Mesenteric fat pad (tissue), 1 donor: ENCODE measurements at regions not wholly inside any gene's neighbourhood (a gene's known extent, or its start where the extent isn't known, plus 50 kb on each side); places are given as distances from the start of the nearest gene placed in this dataset.

Experiments
- DNase-seq: peaks from one replicate; pipeline ENCODE4 v3.0.0-alpha.2; 2020; ENCODE audit warnings: low spot score
- donor health status: DM: yes; HTN: yes; CAD: no.

DNA sequence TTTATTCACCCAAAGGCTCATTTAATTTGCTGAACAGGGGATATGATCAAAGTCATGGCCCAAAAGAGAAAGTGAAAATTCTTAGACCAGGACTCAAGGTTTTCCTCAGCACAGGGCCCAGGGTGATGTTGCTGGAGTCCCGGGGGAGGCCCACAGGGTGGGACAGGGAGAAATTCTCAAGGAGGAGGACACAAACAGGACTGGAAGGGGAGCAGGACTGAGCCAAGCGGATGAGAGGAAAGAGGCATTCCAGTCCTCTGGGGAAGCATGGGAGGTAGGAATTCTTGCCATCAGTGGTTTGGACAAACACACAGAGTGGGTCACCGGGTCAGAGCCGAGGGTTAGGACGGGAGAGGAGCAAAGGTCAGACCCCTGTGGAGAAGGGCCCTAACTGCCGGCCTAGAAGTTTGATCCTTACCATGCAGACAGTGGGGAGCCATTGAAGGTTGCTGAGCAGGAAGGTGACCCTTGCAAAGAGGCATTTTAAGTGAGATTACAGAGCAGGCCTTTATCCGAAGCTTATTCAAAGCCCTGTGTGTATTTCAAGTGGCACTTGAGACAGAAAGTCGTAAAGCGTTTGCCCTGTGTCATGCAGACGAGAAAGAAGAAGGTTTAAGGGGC, 68.4 kb upstream of the PTGR2 start:
- no peak for DNase-seq

DNA sequence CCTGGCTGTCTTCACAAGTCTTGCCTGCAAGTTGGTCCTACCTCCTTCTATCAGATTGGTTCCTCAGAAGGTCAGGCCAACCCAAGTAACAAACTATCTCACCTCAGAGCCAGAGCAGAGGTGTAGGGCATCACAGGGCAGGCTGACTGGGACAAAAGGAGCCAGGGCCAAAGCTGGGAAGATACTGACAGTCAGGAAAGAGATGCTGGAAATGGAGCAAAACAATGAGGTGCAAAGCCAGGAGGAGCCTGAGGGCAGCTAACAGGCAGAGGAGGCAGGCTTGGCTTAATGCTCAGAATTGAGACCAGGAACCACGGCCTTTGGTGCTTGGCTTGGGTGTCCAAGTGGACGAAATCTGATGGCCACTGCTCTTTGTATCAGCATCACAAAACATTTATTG, 68.4 kb upstream of the PNMA1 start:
- DNase-seq, result no peak

DNA sequence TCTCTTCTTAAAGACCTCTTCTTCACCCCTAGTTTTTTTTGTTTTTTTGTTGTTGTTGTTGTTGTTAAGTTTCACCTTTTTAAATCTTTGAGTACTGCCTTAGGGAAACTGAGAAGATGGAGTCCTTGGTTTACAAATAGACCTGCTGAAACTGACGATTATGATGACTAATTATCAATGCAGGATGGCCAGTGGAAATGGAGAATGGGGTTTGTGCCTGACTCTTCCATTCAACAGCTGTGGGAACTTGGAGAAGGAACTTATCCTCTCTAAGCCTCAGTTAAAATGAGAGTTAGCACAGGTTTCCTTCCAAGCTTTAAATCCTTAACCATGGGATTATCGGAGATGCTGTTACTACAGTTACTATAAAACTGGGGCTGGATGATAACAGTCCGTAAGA, 66.7 kb upstream of the PNMA1 start:
- no peak for DNase-seq

DNA sequence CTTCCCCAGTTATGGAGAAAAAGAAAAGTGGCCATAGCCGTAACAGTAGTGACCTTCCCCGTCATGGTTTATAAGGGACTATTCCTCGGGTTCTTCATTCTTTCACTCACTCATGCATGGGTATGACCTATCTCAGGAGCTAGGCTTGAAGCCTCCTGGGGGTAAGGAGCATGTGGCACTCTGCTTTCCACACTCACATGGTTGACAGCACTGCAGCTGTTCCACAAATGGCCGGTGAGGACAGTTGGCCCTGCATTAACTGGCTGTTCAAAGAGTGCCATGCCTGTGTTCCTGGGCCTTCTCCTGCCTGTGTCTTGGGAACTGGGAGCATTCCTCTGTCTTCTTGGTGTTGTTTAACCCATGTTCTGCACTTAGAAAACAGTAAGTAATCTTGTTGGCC, 66.2 kb upstream of the PNMA1 start:
- no peak for DNase-seq

DNA sequence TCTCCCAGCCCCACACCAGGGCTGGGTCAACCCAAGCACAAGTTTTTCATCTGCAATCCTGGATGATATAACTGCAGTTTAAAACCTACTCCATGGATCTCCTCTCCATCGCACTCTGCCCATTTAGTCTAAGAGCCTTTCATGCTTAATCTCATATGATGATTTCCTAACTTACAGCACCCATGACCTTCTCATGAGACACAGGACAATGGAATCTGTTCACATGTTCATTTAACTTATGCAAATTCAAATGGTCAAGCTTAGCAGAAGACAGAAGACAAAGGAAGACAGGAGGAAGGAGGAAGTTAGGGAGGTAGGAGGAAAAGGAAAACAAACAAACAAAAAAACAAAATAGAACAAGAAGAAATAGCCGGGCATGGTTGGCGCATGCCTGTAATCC, 64.6 kb upstream of the PNMA1 start:
- no peak for DNase-seq

DNA sequence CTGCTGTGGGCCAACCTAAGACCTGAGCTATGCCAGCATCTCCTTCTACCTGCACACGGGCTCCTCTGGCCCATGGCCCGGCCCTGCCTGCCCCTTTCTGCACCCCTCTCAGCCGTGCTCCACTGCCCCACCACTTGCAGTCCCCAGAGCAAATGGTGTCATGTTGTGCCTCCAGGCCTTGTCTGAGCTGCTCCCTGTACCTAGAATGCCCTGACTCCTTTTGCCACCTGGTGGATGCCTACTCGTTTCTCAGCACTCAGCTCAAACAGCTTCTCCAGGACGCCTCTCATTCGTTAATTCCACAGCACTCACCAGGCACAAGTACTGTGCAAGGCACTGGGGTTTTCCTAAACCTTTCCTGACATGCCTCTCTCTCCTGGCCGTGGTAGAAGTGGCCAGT, 63.2 kb upstream of the PNMA1 start:
- DNase-seq, result no peak

DNA sequence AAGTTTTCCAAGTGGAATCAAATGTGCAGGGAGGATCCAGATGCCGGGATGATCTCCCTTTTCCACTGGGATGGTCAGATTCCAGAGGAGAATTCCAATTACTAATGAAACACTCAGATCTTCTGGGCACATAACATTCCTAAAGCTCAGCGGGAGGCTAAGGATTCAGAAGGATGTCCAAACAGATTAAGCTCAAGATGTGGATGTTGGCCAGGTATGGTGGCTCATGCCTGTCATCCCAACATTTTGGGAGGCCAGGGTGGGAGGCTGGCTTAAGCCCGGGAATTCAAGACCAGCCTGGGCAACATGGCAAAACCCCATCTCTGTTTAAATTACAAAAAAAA, 62.0 kb upstream of the PNMA1 start:
- no peak for DNase-seq

DNA sequence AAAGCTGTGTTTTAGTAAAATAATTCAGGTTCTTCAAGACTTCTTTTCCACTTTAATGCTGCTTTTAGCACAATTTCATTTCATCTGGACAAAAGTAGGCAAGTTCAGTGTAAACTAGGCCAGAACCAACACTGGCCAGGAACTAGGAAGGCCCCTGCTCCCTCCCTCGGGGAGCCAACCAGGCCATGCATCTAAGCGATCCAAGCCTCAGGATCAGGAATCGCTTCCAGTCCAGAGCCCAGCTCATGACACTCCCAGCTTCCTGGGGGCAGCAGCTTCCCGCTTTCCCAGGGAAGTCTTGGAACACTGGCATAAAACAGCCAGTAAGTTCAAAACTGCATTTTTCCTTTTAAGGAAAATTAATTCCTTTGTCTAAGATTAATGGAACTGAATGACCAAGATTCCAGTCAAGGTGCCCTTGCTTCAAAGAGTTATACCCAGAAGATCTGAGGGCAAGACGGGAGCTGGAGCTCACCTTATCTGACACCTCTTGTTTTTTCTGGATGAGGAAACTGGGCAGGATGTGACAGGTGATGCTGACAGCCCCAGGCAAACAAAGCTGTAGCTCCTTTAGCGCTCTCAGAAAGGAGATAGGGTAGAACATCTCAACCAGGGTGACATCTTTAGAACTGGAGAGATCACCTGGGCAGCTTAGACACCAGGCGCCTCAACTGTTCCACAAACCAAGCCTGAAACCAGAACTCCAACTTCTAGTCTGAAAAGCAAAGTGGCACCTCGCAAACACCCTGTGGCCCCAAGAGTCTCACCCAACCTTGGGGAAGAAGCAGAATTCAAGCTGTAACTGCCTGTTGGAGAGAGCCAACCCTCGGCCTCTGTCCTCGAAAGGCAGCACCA, 61.4 kb upstream of the PNMA1 start:
- DNase-seq, result no peak

DNA sequence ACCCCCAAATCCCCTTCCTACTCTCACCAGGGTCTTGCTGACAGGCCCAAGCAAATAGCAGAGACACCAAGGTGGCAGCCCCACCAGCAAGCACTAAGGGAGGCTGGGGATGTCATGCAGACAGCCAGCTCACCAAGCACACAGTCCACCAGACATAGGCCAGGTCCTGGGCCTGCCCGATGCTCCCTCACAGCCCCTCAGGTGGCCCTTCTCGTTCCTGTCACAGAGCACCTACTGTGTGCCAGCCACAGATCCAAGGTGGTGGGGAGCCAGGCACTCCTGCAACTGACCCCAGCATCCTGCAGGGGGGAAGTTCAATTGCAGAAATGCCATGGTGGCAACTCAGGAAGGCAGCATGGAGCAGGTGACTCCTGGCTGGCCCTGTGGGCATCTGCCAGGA, 60.5 kb upstream of the PNMA1 start:
- DNase-seq, result no peak

DNA sequence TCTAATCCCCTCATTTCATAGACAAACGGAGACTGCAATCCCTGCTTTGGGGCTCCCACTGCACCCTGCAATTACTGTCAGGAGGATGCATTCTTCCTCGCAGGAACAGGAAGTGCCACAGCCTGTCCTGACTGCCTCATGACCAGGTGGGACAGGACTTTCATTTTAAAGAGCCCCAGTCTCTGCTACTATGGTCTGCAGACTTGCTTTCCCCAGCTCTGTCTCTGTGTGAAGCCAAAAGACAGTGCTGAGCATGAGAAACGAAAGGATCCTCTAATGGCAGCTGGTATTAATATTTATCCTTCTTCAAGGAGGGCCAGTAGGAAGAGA, 60.0 kb upstream of the PNMA1 start:
- no peak for DNase-seq

DNA sequence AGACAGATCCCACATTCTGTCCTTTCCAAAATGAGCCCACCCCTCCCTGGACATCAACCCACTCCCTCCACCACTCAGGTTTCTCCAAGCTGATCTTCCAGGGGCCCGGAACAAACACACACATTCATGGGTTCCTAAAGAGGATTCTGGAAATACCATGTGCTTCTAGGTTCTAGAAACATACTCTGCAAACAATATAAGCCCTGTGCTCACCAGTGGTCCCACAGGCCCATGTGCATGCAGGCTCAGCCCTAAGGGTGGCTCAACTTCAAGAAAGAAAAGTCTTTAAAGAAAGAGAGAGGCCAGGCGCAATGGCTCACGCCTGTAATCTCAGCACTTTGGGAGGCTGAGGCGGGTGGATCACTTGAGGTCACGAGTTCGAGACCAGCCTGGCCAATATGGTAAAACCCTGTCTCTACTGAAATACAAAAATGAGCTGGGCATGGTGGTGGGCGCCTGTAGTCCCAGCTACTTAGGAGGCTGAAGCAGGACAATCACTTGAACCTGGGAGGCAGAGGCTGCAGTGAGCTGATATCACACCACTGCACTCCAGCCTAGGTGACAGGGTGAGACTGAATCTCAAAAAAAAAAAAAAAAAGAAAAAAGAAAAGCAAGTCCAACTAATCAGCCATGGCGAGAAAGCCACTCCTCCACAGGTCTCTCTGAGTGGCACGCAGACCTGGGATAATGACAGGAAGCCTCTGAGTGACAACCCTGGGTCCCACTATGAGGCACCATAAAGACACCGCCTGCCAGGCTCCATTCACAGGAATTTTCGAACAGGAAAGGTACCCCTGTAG, 59.5 kb upstream of the PNMA1 start:
- DNase-seq, result peak; percentile 47

DNA sequence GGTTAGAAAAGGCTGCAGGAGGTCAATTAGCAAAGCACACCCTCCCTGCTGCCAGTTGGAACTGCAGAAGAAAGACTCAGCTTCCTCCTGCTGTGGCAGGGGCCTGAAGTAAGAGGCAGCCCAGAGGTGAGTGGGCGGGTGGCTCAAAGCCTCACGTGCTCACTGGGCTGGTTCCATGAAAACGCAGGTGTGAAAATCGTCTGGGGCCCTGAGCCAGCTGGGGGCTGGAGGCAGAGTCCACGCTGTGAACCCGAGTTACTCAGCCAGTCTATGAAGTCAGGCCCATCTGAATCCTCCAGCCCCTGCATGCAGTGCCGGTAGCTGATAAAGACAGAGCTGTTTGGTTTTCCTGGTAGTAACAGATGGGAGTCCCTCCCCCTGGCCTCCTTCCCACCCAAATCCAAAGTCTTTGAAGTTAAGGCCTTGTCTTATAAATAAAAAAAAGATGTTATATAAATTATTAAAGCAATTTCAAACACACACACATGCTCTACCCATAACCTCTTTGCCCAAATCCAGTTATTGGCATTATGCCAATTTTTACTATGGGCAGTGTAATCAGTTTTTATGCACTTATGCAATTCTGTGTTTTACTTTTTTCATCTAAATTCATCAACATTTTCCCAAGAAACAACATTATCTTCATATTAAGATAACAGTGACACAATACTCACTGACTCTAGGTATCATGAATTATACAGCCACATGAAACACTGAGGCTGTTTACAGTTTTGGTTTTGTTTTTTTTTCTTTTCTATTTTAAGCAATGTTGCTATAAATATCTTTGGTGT, 57.9 kb upstream of the PNMA1 start:
- no peak for DNase-seq

DNA sequence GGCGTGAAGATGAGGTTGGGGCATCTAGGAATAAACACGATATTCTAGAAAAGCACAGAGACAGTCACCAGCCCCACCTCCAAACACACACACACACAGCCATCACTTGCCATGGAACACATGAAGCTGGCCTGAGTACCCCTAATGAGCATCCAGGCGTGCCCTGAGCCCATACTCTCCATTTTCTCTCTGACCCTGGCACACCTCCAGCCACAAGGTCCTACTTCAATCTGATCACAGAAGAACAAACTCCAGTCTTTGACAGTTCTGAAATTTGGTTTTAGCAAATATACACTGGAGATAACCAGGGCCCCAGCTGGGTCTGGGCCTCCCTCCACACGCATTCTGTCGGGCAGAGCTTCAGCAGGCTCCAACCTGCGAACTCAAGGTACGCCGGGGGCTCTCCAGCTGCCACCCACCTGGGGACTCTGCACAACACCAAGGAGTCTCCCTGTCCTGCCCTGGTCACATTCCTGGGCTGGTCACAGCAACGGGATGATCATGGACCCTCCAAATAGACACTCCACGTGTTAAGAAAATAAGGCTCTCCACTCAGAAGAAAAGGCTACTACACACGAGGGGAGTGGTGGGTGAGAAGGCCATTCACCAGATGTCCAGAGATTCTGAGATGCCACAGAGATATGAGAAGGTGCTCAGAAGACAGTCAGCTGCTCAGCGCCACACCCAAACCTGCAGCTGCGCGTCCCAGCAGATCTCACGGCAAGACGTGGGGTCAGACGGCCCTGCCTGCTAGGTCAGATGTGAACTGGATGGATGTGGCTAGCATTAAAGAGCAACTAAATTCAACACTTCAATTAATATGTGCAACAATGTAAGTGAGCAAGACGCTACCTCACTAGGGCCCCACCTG, 57.0 kb upstream of the PNMA1 start:
- DNase-seq, result no peak

DNA sequence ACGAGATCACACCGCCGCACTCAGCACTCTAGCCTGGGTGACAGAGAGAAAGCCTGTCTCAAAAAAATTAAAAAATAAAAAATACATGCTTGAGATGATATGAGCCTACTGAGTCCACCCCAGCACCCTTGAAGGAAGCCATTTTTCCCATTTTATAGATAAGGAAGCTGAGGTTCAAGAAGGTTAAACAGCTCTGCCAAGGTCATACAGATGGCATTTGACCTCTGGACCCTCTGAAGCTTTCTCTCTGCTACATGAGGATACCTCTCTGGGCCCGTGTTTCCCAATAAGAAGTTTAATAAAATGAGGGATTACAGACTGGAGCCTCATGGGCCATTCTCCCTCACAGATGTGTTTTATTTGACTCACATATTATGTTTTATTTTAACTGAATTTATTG, 53.9 kb upstream of the PNMA1 start:
- DNase-seq, result no peak

DNA sequence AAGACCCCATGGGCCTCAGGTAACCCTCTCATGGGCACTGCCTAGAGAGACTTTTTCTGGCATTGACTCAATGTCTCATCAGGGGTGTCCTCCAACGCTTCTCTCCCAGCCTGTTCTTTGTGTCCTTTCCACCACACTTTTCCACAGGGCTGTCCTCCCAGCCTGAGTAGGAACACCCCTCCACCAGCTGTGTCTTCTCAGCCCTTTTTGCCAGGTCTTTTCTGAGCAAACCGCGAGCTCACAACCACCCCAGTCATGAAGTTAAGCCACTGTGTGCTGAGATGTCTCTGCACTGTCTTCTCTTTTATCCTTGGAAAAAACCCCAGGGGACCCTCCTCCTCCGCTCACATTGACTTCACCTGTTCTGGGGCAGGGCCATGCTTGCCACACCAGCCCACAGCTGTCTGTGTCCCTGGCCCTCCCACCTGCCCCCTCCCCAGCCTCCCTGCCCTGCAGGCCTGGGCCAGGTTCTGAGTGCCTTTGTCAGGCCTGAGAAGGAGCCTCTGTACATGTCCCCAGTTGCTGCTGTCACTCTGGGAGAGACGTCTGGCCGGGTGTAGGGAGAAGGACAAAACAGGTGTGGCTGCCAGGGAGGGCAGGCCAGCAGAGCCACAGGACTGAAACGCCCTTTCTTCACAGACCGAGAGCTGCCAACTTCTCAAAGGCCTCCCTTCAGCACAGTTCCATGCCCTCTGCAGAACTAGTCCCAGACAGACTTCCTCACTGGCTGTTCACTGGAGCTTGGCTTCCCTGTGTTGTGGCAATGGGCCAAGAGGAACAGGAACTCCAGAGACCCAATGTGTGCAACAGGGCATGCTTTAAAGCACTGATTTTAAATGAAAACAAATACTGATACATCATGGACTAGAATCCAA, 50.5 kb upstream of the PNMA1 start:
- no peak for DNase-seq
